HG03469 (cell line): ENCODE measurements at regions not wholly inside any gene's neighbourhood (a gene's known extent, or its start where the extent isn't known, plus 50 kb on each side); places are given as distances from the start of the nearest gene placed in this dataset.

Experiments
- ATAC-seq: cut with Tn5 transposase; IDR thresholded peaks from one replicate; pipeline ENCODE4 v1.9.1; 2021; ENCODE audit warnings: mild to moderate bottlenecking, moderate library complexity, moderate number of reproducible peaks; ENCODE audit not compliant: unreplicated experiment

GRCh38 chr2:67516362-67516761 lies 119.2 kb downstream of the ETAA1 start:
- no peak for ATAC-seq

- ATAC-seq: no peak
Measured at GRCh38 chr2:67516899-67517530, 119.9 kb downstream of the ETAA1 start.

GRCh38 chr2:67522148-67522547 lies 125.0 kb downstream of the ETAA1 start:
- no peak for ATAC-seq

- no peak for ATAC-seq
Measured at GRCh38 chr2:67524213-67524612, 127.1 kb downstream of the ETAA1 start.

- ATAC-seq: no peak
Measured at GRCh38 chr2:67524777-67525176, 127.6 kb downstream of the ETAA1 start.

- no peak for ATAC-seq
Measured at GRCh38 chr2:67526283-67526682, 129.2 kb downstream of the ETAA1 start.

- ATAC-seq: no peak
Measured at GRCh38 chr2:67528320-67528719, 131.2 kb downstream of the ETAA1 start.

- no peak for ATAC-seq
Measured at GRCh38 chr2:67532387-67532786, 135.3 kb downstream of the ETAA1 start.

- no peak for ATAC-seq
Measured at GRCh38 chr2:67534745-67535144, 137.6 kb downstream of the ETAA1 start.

GRCh38 chr2:67540962-67541361 lies 143.8 kb downstream of the ETAA1 start:
- no peak for ATAC-seq

GRCh38 chr2:67544286-67544685 lies 147.2 kb downstream of the ETAA1 start:
- ATAC-seq: no peak

- no peak for ATAC-seq
Measured at GRCh38 chr2:67548317-67549201, 151.4 kb downstream of the ETAA1 start.

- no peak for ATAC-seq
Measured at GRCh38 chr2:67559156-67559555, 162.0 kb downstream of the ETAA1 start.

- ATAC-seq: no peak
Measured at GRCh38 chr2:67560771-67561456, 163.8 kb downstream of the ETAA1 start.

GRCh38 chr2:67561457-67561965 lies 164.4 kb downstream of the ETAA1 start:
- ATAC-seq: no peak

- ATAC-seq: no peak
Measured at GRCh38 chr2:67564076-67564475, 166.9 kb downstream of the ETAA1 start.

- ATAC-seq: no peak
Measured at GRCh38 chr2:67564626-67565025, 167.5 kb downstream of the ETAA1 start.

- ATAC-seq: no peak
Measured at GRCh38 chr2:67565262-67565661, 168.1 kb downstream of the ETAA1 start.

GRCh38 chr2:67565761-67566160 lies 168.6 kb downstream of the ETAA1 start:
- ATAC-seq: no peak

- no peak for ATAC-seq
Measured at GRCh38 chr2:67566285-67566684, 169.2 kb downstream of the ETAA1 start.

- ATAC-seq: no peak
Measured at GRCh38 chr2:67566958-67567635, 170.0 kb downstream of the ETAA1 start.
